OCI-LY7 (cell line): ENCODE measurements at regions not wholly inside any gene's neighbourhood (a gene's known extent, or its start where the extent isn't known, plus 50 kb on each side); places are given as distances from the start of the nearest gene placed in this dataset.

Experiments
- EZH2phosphoT487 ChIP-seq: fragments of 200-600 bp; sonication (generic); IDR thresholded peaks from 2 replicates; pipeline ENCODE4 v1.6.1; 2018; ENCODE audit warnings: low read depth, borderline replicate concordance, mild to moderate bottlenecking, mixed run types, antibody characterized with exemption, low read length, moderate library complexity, mixed read lengths
- TF ChIP-seq, protein P1 (sequence below): fragments of 200-600 bp; sonication (generic); conservative IDR thresholded peaks from 2 replicates; pipeline ENCODE4 v1.5.1; 2014; ENCODE audit warnings: mild to moderate bottlenecking, antibody characterized with exemption, low read length, moderate library complexity, mixed read lengths

DNA sequence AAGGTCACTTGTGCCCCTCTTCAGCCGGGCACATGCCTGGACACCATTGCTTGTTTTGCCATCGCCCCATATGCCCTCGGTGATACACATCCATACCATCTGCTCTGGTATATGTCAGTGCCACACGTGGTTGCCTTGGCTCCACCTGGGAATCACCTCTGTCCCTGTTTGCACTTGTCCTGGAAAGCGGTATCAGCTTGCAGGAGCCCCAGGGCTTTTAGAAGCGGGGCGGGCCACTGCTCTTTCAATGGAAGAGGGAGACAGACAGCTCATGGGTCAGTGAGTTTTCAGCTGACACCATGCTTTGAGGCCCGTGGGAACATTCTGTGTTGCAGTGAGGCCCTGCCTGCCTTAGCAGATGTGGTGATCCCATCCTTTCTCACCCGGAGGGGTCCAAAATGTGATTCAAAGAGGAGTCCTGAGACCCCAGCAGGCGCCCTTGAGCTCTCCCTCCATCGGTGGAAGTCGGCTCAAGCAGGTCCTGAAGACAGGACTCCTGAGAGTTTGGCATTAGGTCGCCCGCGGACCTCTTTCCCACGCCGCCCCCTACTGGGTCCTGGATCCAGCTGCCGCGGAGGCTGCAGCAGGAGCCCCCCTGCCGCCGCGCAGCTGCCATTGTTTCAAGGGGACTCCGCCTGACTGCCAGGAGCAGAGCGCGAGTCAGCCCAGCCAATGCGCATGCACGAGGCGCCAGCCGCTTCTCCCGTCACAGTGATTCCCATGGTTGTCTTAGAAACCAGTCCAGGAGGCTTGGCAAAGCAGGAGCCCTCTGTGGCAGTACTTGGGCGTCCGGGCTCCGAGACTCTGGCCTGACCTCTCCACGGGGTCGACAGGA is 773.2 kb upstream of the ALG10B start:
- TF ChIP-seq, protein P1, sequence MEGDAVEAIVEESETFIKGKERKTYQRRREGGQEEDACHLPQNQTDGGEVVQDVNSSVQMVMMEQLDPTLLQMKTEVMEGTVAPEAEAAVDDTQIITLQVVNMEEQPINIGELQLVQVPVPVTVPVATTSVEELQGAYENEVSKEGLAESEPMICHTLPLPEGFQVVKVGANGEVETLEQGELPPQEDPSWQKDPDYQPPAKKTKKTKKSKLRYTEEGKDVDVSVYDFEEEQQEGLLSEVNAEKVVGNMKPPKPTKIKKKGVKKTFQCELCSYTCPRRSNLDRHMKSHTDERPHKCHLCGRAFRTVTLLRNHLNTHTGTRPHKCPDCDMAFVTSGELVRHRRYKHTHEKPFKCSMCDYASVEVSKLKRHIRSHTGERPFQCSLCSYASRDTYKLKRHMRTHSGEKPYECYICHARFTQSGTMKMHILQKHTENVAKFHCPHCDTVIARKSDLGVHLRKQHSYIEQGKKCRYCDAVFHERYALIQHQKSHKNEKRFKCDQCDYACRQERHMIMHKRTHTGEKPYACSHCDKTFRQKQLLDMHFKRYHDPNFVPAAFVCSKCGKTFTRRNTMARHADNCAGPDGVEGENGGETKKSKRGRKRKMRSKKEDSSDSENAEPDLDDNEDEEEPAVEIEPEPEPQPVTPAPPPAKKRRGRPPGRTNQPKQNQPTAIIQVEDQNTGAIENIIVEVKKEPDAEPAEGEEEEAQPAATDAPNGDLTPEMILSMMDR: no peak
- TF ChIP-seq EZH2phosphoT487: no peak
